ENCODE measurements at regions not wholly inside any gene's neighbourhood (a gene's known extent, or its start where the extent isn't known, plus 50 kb on each side); places are given as distances from the start of the nearest gene placed in this dataset.
"Not testable (repeated sequence)": the region's sequence is repeated elsewhere in the genome, so short reads cannot be mapped to it uniquely, and the experiment has no call there.

- no peak for DNase-seq
These were observed 185.2 kb downstream of the AVL9 start for GRCh38 chr7:32680259-32681173.

- no peak for DNase-seq
These were observed 183.9 kb downstream of the AVL9 start for GRCh38 chr7:32679192-32679591.

GRCh38 chr7:32677593-32677992 lies 182.3 kb downstream of the AVL9 start:
- no peak for DNase-seq

GRCh38 chr7:32676249-32676941 lies 181.1 kb downstream of the AVL9 start:
- DNase-seq: no peak

GRCh38 chr7:32673275-32673983 lies 178.1 kb downstream of the AVL9 start:
- no peak for DNase-seq

- no peak for DNase-seq
These were observed 175.1 kb downstream of the AVL9 start for GRCh38 chr7:32670110-32671025.

GRCh38 chr7:32669173-32669870 lies 174.0 kb downstream of the AVL9 start:
- not testable (repeated sequence) for DNase-seq

GRCh38 chr7:32668387-32669097 lies 173.3 kb downstream of the AVL9 start:
- DNase-seq: not testable (repeated sequence)

GRCh38 chr7:32667586-32667985 lies 172.3 kb downstream of the AVL9 start:
- DNase-seq: not testable (repeated sequence)

GRCh38 chr7:32663805-32664211 lies 168.5 kb downstream of the AVL9 start:
- DNase-seq: not testable (repeated sequence)

- not testable (repeated sequence) for DNase-seq
These were observed 167.2 kb downstream of the AVL9 start for GRCh38 chr7:32662509-32662908.

GRCh38 chr7:32661929-32662328 lies 166.6 kb downstream of the AVL9 start:
- DNase-seq: no peak

GRCh38 chr7:32661501-32661900 lies 166.2 kb downstream of the AVL9 start:
- no peak for DNase-seq

- DNase-seq: no peak
These were observed 165.6 kb downstream of the AVL9 start for GRCh38 chr7:32660936-32661335.

GRCh38 chr7:32659853-32660252 lies 164.6 kb downstream of the AVL9 start:
- DNase-seq: no peak

- no peak for DNase-seq
These were observed 163.2 kb downstream of the AVL9 start for GRCh38 chr7:32658467-32658869.

- DNase-seq: no peak
These were observed 162.7 kb downstream of the AVL9 start for GRCh38 chr7:32658034-32658433.

GRCh38 chr7:32654549-32654948 lies 159.3 kb downstream of the AVL9 start:
- DNase-seq: not testable (repeated sequence)

- not testable (repeated sequence) for DNase-seq
These were observed 155.1 kb downstream of the AVL9 start for GRCh38 chr7:32650356-32650755.

GRCh38 chr7:32648408-32649156 lies 153.3 kb downstream of the AVL9 start:
- no peak for DNase-seq

Measured in CD4-positive, alpha-beta T cell treated with Interleukin-4 for 1 hour (primary cell).